ENCODE measurements at regions not wholly inside any gene's neighbourhood (a gene's known extent, or its start where the extent isn't known, plus 50 kb on each side); places are given as distances from the start of the nearest gene placed in this dataset.

DNA sequence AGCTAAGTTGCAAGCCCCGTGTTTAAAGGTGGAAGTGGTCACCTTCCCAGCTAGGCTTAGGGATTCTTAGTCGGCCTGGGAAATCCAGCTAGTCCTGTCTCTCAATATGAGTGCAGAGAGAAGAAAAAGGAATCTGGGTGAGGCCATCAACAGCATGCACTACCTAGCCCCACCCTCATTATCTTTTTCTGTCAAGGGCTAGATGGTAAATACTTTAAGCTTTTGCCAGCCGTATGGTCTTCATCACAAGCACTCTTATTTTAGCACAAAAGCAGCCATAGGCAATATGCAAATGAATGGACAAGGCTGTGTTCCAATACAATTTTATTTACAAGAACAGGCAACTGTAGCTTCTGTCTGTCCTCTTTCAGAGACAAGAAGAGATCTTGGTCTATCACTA lies 282.9 kb downstream of the ZNF674 start:
- in situ Hi-C loops (cut with HindIII; ENCODE audit: low pct_unique_long_range_greater_than_20kb, low sequenced_read_pairs): no loop called here
- no peak for TF ChIP-seq JUND (IDR thresholded peaks at IDR 0.05; ENCODE audit: low read depth)
- DNase-seq (ENCODE audit: low read depth in 1 of 2, low spot score in 1 of 2): no peak

- in situ Hi-C loops (cut with HindIII; ENCODE audit: low pct_unique_long_range_greater_than_20kb, low sequenced_read_pairs): no loop called here
- peak in 1 of 2 experiments; percentile 39 for DNase-seq (ENCODE audit: low read depth in 1 of 2, low spot score in 1 of 2)
- no peak for TF ChIP-seq JUND (IDR thresholded peaks at IDR 0.05; ENCODE audit: low read depth)
Observed at GRCh38 chrX:46260499-46260898, 284.7 kb downstream of the ZNF674 start.

DNA sequence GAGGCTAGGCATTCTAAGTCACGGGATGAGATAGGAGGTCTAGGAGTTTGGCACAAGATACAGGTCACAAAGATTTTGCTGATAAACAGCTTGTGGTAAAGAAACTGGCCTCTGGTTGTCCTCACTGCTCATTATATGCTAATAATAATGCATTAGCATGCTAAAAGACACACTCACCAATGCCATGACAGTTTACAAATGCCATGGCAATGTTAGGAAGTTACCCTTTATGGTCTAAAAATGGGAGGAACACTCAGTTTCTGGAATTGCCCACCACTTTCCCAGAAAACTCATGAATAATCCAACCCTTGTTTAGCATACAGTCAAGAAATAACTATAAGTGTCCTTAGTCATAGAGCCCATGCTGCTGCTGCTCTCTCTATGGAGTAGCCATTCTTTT lies 286.9 kb downstream of the ZNF674 start:
- no peak for TF ChIP-seq JUND (IDR thresholded peaks at IDR 0.05; ENCODE audit: low read depth)
- in situ Hi-C loops (cut with HindIII; ENCODE audit: low pct_unique_long_range_greater_than_20kb, low sequenced_read_pairs): no loop called here
- no peak for DNase-seq (ENCODE audit: low read depth in 1 of 2, low spot score in 1 of 2)

DNA sequence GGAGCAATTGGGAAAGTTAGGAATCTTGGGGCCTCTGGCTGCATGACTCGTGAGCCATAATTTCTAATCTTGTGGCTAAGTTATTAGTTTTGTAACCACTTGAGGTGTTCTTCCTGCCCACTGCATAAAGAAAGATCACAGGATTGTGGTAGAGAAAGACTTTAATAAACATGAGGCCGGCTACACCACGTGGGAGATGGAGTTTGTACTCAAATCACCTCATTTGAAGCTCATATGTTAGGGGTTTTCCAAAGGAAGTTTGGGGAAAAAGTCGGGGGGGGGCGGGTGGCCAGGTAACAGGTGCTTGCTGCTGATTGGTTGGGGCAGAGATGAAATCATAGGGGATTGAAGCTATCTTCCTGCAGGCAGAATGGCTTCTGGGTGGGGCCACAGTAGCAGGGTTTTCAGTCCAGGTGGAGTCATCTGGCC lies 287.8 kb downstream of the ZNF674 start:
- in situ Hi-C loops (cut with HindIII; ENCODE audit: low pct_unique_long_range_greater_than_20kb, low sequenced_read_pairs): no loop called here
- TF ChIP-seq JUND (IDR thresholded peaks at IDR 0.05; ENCODE audit: low read depth): no peak
- no peak for DNase-seq (ENCODE audit: low read depth in 1 of 2, low spot score in 1 of 2)

DNA sequence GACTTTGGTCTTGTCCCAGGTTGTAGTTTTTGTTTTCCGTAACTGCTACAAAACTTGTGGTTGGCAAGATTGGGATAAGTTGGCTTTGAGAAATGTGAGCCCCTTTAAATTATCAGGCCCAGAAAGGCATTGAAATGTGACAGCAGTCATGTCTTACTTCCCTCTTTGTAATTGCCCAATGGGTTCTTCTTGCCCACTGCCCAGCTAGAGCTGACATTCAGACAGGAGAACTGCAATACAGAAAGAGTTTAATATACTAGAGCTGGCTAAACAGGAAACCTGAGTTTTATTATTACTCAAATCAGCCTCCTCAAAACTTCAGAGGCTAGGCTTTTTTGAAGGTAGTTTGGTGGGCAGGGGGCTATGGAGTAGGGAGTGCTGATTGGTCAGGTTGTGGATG lies 288.3 kb downstream of the ZNF674 start:
- TF ChIP-seq JUND (IDR thresholded peaks at IDR 0.05; ENCODE audit: low read depth): no peak
- in situ Hi-C loops (cut with HindIII; ENCODE audit: low pct_unique_long_range_greater_than_20kb, low sequenced_read_pairs): no loop called here
- no peak for DNase-seq (ENCODE audit: low read depth in 1 of 2, low spot score in 1 of 2)

DNA sequence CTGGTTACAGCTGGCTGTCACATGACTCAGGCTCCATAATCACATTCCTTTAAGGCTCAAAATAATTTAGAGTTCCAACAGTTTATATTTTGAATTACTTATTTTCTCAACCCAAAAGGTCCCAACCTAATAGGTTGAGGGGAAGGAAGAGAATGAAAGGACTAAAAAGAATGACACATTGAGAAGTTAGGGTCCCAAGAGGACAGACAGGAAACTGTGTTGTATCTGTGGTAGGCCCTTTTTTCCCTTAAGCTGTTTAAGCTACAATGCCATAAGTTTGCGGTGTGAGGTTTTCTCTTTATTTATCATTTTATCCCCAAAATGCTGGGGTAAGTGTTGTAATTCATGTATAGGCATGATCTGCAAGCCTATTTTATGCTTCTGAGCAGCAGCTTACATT lies 290.2 kb downstream of the ZNF674 start:
- no peak for TF ChIP-seq JUND (IDR thresholded peaks at IDR 0.05; ENCODE audit: low read depth)
- in situ Hi-C loops (cut with HindIII; ENCODE audit: low pct_unique_long_range_greater_than_20kb, low sequenced_read_pairs): no loop called here
- no peak for DNase-seq (ENCODE audit: low read depth in 1 of 2, low spot score in 1 of 2)

DNA sequence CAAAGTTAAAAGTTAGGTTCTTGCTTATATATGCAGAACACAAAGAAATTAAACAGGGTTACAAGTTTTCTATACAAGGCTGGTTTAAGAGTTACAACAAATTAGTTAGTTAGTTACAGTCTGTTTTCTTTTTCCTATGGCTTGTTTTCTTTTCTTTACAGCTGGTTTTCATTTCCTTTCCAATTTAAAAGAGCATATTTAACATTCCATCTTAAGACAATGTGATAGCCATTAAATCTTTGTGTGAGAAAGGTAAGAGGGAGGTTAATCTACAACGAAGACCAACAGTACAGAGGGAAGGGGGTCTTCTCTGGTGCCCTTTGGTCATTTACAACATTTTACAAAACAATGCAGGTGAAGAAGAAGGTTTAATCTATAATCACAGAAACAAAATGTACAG lies 290.6 kb downstream of the ZNF674 start:
- no peak for TF ChIP-seq JUND (IDR thresholded peaks at IDR 0.05; ENCODE audit: low read depth)
- in situ Hi-C loops (cut with HindIII; ENCODE audit: low pct_unique_long_range_greater_than_20kb, low sequenced_read_pairs): no loop called here
- no peak for DNase-seq (ENCODE audit: low read depth in 1 of 2, low spot score in 1 of 2)

GRCh38 chrX:46251755-46252154 lies 293.5 kb downstream of the ZNF674 start:
- no peak for TF ChIP-seq JUND (IDR thresholded peaks at IDR 0.05; ENCODE audit: low read depth)
- in situ Hi-C loops (cut with HindIII; ENCODE audit: low pct_unique_long_range_greater_than_20kb, low sequenced_read_pairs): no loop called here
- no peak for DNase-seq (ENCODE audit: low read depth in 1 of 2, low spot score in 1 of 2)

DNA sequence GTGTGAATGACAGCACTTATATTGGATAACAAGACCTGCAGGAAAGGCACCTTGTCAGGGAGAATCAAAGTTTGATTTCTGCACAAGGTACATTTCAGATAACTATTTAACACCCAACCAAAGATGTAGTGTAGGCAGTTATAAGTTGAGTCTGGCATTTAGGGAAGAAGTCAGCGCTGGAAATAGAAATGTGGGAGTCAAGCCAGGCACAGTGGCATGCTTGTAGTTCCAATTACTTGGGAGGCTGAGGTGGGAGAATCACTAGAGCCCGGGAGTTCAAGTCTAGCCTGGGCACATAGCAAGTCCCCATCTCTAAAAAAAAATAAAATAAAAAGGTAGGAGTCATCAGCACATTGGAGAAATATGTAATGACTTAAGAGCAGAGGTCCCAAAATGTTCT lies 295.1 kb downstream of the ZNF674 start:
- no peak for TF ChIP-seq JUND (IDR thresholded peaks at IDR 0.05; ENCODE audit: low read depth)
- no peak for DNase-seq (ENCODE audit: low read depth in 1 of 2, low spot score in 1 of 2)
- in situ Hi-C loops (cut with HindIII; ENCODE audit: low pct_unique_long_range_greater_than_20kb, low sequenced_read_pairs): no loop called here

- in situ Hi-C loops (cut with HindIII; ENCODE audit: low pct_unique_long_range_greater_than_20kb, low sequenced_read_pairs): no loop called here
- TF ChIP-seq JUND (IDR thresholded peaks at IDR 0.05; ENCODE audit: low read depth): no peak
- no peak for DNase-seq (ENCODE audit: low read depth in 1 of 2, low spot score in 1 of 2)
Observed at GRCh38 chrX:46247456-46247855, 297.8 kb downstream of the ZNF674 start.

GRCh38 chrX:46244451-46244850 lies 300.8 kb downstream of the ZNF674 start:
- no peak for DNase-seq (ENCODE audit: low read depth in 1 of 2, low spot score in 1 of 2)
- no peak for TF ChIP-seq JUND (IDR thresholded peaks at IDR 0.05; ENCODE audit: low read depth)
- in situ Hi-C loops (cut with HindIII; ENCODE audit: low pct_unique_long_range_greater_than_20kb, low sequenced_read_pairs): no loop called here

GRCh38 chrX:46236411-46236810 lies 308.8 kb downstream of the ZNF674 start:
- DNase-seq (ENCODE audit: low read depth in 1 of 2, low spot score in 1 of 2): no peak
- in situ Hi-C loops (cut with HindIII; ENCODE audit: low pct_unique_long_range_greater_than_20kb, low sequenced_read_pairs): no loop called here
- TF ChIP-seq JUND (IDR thresholded peaks at IDR 0.05; ENCODE audit: low read depth): no peak

GRCh38 chrX:46235778-46236177 lies 309.4 kb downstream of the ZNF674 start:
- DNase-seq (ENCODE audit: low read depth in 1 of 2, low spot score in 1 of 2): peak in 1 of 2 experiments; percentile 13
- in situ Hi-C loops (cut with HindIII; ENCODE audit: low pct_unique_long_range_greater_than_20kb, low sequenced_read_pairs): no loop called here

DNA sequence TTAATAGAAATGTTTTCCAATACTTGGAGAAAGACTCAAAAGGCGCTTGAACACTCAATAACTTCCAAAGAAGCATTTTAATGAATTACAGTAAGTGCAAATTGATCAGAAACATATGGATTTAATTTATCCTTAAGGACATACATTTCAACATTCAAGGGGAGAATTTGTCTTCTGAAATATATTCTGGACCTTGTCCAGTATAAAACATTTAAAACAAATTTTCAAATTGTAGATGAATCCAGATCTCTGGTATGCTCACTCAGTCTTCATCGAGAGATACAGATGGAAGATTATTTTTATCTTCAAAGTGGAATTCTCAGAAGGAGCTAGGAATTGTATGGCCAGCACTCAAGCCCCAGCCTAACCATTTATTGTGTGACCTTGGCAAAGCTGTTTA lies 310.4 kb downstream of the ZNF674 start:
- no peak for DNase-seq (ENCODE audit: low read depth in 1 of 2, low spot score in 1 of 2)
- no peak for TF ChIP-seq JUND (IDR thresholded peaks at IDR 0.05; ENCODE audit: low read depth)
- in situ Hi-C loops (cut with HindIII; ENCODE audit: low pct_unique_long_range_greater_than_20kb, low sequenced_read_pairs): no loop called here

More at GRCh38 chrX:46235778-46236177, 309.4 kb downstream of the ZNF674 start:
- no peak for TF ChIP-seq JUND (IDR thresholded peaks at IDR 0.05; ENCODE audit: low read depth)
